K562 (cell line): ENCODE measurements at regions not wholly inside any gene's neighbourhood (a gene's known extent, or its start where the extent isn't known, plus 50 kb on each side); places are given as distances from the start of the nearest gene placed in this dataset.
A peak's percentile ranks its signal among the peaks of the same experiment; 100 is the strongest.

Experiments used
- BRD9 ChIP-seq: fragments of 450-650 bp; IDR thresholded peaks from 2 replicates; pipeline ENCODE4 v1.6.1; 2018; ENCODE audit warnings: low read depth; ENCODE audit not compliant: partially characterized antibody
- CEBPB ChIP-seq: fragments of 450-650 bp; IDR thresholded peaks from 2 replicates; pipeline ENCODE4 v1.6.1; 2016; ENCODE audit warnings: missing genetic modification characterization, missing compliant biosample characterization
- COPS2 ChIP-seq: fragments of 450-650 bp; conservative IDR thresholded peaks from 2 replicates; pipeline ENCODE4 v1.6.1; 2016; ENCODE audit warnings: mild to moderate bottlenecking, moderate library complexity
- ETS2 ChIP-seq: IDR thresholded peaks from 2 replicates; pipeline ENCODE4 v1.6.1; 2016; ENCODE audit warnings: borderline replicate concordance, missing genetic modification characterization, mild to moderate bottlenecking, moderate library complexity, missing compliant biosample characterization; ENCODE audit not compliant: poor library complexity, severe bottlenecking
- FOS ChIP-seq: IDR thresholded peaks from 3 replicates; pipeline ENCODE4 v1.6.1; 2011; ENCODE audit not compliant: insufficient read length; ENCODE audit errors: extremely low read depth
- HCFC1 ChIP-seq: IDR thresholded peaks from 2 replicates; pipeline ENCODE4 v1.6.1; 2012; ENCODE audit warnings: low read depth, low read length, improper control_type of control experiment
- HDGF ChIP-seq: fragments of 450-650 bp; IDR thresholded peaks from 2 replicates; pipeline ENCODE4 v1.6.1; 2016
- HMG20A ChIP-seq: fragments of 450-650 bp; formaldehyde crosslinking; conservative IDR thresholded peaks from 2 replicates; pipeline ENCODE4 v1.4.0; 2020; ENCODE audit warnings: mild to moderate bottlenecking, mixed read lengths
- HOMEZ ChIP-seq: fragments of 250-450 bp; sonication (Bioruptor Pico); IDR thresholded peaks from 2 replicates; pipeline ENCODE4 v1.4.0; 2020; ENCODE audit warnings: mild to moderate bottlenecking, moderate library complexity
- KHSRP ChIP-seq: fragments of 450-650 bp; IDR thresholded peaks from 2 replicates; pipeline ENCODE4 v1.6.1; 2017
- KLF6 ChIP-seq: fragments of 250-450 bp; sonication (Bioruptor Pico); IDR thresholded peaks from 2 replicates; pipeline ENCODE4 v1.4.0; 2020; ENCODE audit warnings: mild to moderate bottlenecking, moderate library complexity, borderline replicate concordance
- MAX ChIP-seq: sonication (generic); formaldehyde crosslinking; IDR thresholded peaks from 2 replicates; pipeline ENCODE4 v1.9.0; 2022; ENCODE audit warnings: mild to moderate bottlenecking, missing genetic modification reagents
- MCM2 ChIP-seq: fragments of 450-650 bp; IDR thresholded peaks from 2 replicates; pipeline ENCODE4 v1.6.1; 2017; ENCODE audit warnings: low read depth, mild to moderate bottlenecking
- MEF2D ChIP-seq: conservative IDR thresholded peaks from 2 replicates; pipeline ENCODE4 v1.6.1; 2016; ENCODE audit warnings: low read depth, missing genetic modification characterization, missing compliant biosample characterization
- NCOA4 ChIP-seq: fragments of 450-650 bp; IDR thresholded peaks from 2 replicates; pipeline ENCODE4 v1.6.1; 2018; ENCODE audit warnings: mild to moderate bottlenecking; ENCODE audit not compliant: partially characterized antibody
- NFE2L1 ChIP-seq: fragments of 450-650 bp; IDR thresholded peaks from 2 replicates; pipeline ENCODE4 v1.6.1; 2016; ENCODE audit warnings: missing genetic modification characterization, low read depth, mild to moderate bottlenecking, missing compliant biosample characterization, moderate library complexity, borderline replicate concordance
- NFXL1 ChIP-seq: fragments of 450-650 bp; formaldehyde crosslinking; IDR thresholded peaks from 2 replicates; pipeline ENCODE4 v1.4.0; 2021; ENCODE audit warnings: mild to moderate bottlenecking
- POLR2AphosphoS2 ChIP-seq: IDR thresholded peaks from 2 replicates; pipeline ENCODE4 v1.6.1; 2012; ENCODE audit warnings: low read length, improper control_type of control experiment
- RBBP5 ChIP-seq: fragments of 200-600 bp; sonication (generic); IDR thresholded peaks from 2 replicates; pipeline ENCODE4 v1.6.1; 2012; ENCODE audit warnings: borderline replicate concordance, mild to moderate bottlenecking, low read length, control low read depth, inconsistent platforms; ENCODE audit not compliant: insufficient read depth, poor library complexity, severe bottlenecking
- SP2 ChIP-seq: IDR thresholded peaks from 2 replicates; pipeline ENCODE4 v1.6.1; 2011; ENCODE audit warnings: mild to moderate bottlenecking, low read depth, low read length, moderate library complexity; ENCODE audit not compliant: poor library complexity, severe bottlenecking; ENCODE audit errors: extremely low read depth
- SRSF9 ChIP-seq: fragments of 200-400 bp; formaldehyde crosslinking; IDR thresholded peaks from 2 replicates; pipeline ENCODE4 v1.6.1; 2017; ENCODE audit warnings: low read depth, low read length, borderline replicate concordance
- ZFP36 ChIP-seq: fragments of 150-350 bp; IDR thresholded peaks from 2 replicates; pipeline ENCODE4 v1.6.1; 2018; ENCODE audit warnings: low read length, low read depth; ENCODE audit not compliant: partially characterized antibody
- ZNF75A ChIP-seq: fragments of 450-650 bp; formaldehyde crosslinking; IDR thresholded peaks from 2 replicates; pipeline ENCODE4 v1.4.0; 2020; ENCODE audit warnings: mild to moderate bottlenecking
- ZSCAN29 ChIP-seq: fragments of 450-650 bp; IDR thresholded peaks from 2 replicates; pipeline ENCODE4 v1.6.1; 2017
- TF ChIP-seq, protein P1 (sequence below): fragments of 250-450 bp; sonication (Bioruptor Pico); IDR thresholded peaks from 2 replicates; pipeline ENCODE4 v1.4.0; 2020; ENCODE audit warnings: borderline replicate concordance
- TF ChIP-seq, protein P2 (sequence below): sonication (generic); IDR thresholded peaks from 2 replicates; pipeline ENCODE4 v1.6.1; 2016

DNA sequence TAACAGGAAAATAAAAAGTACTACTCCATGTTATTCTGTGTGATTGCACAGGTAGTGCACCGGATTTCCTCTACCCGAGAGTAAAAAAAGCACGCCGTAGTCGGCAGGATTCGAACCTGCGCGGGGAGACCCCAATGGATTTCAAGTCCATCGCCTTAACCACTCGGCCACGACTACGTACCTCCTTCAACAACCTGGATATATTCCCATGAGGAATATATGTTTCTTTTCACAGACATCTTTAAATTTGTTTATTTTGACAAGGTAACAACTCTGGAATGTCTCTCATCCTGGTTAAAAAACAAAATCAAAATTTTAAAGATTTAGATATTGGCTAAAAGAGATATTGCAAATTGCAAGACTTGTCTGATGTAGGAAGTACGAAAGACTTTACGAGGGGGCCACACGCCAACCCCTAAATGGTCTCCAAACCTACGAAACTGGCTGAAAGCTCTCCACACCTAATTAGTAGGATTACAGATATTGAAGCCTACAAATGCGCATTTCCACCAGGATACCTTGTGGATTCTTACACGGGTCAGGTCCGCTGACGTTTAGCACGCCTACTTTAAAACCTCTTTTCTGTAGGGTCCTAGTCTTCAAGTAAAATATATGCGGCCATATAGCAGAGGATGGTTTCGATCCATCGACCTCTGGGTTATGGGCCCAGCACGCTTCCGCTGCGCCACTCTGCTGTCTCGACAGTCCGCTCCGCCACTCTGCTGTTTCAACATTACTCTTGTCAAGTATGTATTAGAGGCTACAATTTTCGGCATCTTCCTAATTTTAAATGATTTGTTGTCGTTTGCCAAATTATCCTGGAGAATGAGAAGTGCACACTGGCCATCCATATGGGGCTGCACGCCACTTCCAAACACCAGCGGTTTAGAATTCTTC lies 52.2 kb upstream of the BTN3A2 start (continued):
- no peak for TF ChIP-seq POLR2AphosphoS2
- no peak for TF ChIP-seq SRSF9
- TF ChIP-seq FOS = peak; percentile 26
- TF ChIP-seq, protein P1, sequence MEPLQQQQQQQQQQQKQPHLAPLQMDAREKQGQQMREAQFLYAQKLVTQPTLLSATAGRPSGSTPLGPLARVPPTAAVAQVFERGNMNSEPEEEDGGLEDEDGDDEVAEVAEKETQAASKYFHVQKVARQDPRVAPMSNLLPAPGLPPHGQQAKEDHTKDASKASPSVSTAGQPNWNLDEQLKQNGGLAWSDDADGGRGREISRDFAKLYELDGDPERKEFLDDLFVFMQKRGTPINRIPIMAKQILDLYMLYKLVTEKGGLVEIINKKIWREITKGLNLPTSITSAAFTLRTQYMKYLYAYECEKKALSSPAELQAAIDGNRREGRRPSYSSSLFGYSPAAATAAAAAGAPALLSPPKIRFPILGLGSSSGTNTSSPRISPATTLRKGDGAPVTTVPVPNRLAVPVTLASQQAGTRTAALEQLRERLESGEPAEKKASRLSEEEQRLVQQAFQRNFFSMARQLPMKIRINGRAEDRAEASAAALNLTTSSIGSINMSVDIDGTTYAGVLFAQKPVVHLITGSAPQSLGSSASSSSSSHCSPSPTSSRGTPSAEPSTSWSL = 0 out of 2 replicates have a peak, but pooled peaks have one; percentile 20
- TF ChIP-seq ZSCAN29 = peak; percentile 95
- TF ChIP-seq NCOA4 = no peak
- TF ChIP-seq MEF2D (tag) = peak; percentile 32; the same call in 1 of the 2 replicates
- TF ChIP-seq HDGF = no peak
- TF ChIP-seq HCFC1 = no peak
- no peak for TF ChIP-seq MCM2
- no peak for TF ChIP-seq HMG20A
- no peak for TF ChIP-seq SP2
- TF ChIP-seq ETS2 (tag) = no peak
- TF ChIP-seq RBBP5 = peak; percentile 78
- no peak for TF ChIP-seq HOMEZ (CRISPR knock-in tag)
- TF ChIP-seq, protein P2, sequence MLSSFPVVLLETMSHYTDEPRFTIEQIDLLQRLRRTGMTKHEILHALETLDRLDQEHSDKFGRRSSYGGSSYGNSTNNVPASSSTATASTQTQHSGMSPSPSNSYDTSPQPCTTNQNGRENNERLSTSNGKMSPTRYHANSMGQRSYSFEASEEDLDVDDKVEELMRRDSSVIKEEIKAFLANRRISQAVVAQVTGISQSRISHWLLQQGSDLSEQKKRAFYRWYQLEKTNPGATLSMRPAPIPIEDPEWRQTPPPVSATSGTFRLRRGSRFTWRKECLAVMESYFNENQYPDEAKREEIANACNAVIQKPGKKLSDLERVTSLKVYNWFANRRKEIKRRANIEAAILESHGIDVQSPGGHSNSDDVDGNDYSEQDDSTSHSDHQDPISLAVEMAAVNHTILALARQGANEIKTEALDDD = peak; percentile 66; the same call in 1 of the 2 replicates
- peak; percentile 46 for TF ChIP-seq MAX (CRISPR knock-in tag)
- peak; percentile 72 for TF ChIP-seq CEBPB (tag)
- TF ChIP-seq KHSRP = no peak
- TF ChIP-seq NFXL1 (CRISPR knock-in tag) = no peak
- TF ChIP-seq KLF6 (CRISPR knock-in tag) = no peak
- no peak for TF ChIP-seq NFE2L1 (tag)
- TF ChIP-seq BRD9 = peak; percentile 97
- no peak for TF ChIP-seq ZNF75A (CRISPR knock-in tag)
- no peak for TF ChIP-seq ZFP36
- no peak for TF ChIP-seq COPS2
